ENCODE measurements at regions not wholly inside any gene's neighbourhood (a gene's known extent, or its start where the extent isn't known, plus 50 kb on each side); places are given as distances from the start of the nearest gene placed in this dataset.
A peak's percentile ranks its signal among the peaks of the same experiment; 100 is the strongest.
"Not testable (repeated sequence)": the region's sequence is repeated elsewhere in the genome, so short reads cannot be mapped to it uniquely, and the experiment has no call there.

DNA sequence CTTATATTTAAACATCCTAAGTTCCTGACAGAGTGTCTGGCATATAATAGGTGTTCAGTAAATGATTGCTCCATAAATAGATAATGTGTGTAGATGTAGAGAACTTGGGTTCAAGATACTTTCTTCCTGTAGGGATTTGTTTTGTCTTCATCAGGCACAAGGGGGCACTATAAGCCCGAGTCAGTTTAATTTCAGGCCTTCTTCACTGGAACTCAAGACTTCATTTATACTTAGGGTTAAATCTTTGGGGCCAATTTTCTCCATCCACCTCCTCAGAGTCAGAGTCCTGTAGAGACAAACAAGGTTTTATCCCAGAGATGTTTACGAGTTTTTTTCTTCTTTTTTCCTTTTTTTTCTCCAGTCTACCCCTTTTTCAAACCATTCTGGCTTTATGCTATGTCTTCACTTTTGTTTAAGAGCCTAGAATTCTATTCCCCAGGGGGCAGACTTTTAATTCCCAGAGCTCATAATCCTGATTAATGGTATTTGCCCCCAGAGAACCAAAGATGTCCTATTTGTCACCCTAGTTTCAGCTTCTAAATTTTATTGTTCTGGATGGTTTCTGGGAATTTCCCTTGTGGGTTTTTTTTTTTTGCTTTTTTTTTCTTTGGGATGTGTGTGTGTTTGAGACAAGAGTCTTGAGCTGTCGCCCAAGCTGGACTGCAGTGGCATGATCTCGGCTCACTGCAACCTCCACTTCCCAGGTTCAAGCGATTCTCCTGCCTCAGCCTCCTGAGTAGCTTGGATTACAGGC lies 88.4 kb downstream of the HFE start:
- no peak for DNase-seq

DNA sequence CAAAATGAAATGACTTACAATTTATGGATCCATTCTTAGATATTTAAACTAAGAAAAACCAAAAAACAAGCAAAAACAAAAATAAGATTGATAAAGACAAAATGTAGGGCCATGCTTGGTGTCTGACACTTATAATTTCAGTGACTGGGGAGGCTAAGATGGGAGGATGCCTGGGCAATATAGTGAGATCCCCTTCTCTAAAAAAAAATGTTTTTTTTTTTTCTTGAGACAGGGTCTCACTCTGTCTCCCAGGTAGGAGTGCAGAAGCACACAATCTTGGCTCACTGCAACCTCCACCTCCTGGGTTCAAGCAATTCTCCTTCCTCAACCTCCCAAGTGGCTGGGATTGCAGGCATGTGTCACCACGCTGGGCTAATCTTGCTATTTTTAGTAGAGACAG lies 92.4 kb downstream of the HFE start:
- DNase-seq = no peak

DNA sequence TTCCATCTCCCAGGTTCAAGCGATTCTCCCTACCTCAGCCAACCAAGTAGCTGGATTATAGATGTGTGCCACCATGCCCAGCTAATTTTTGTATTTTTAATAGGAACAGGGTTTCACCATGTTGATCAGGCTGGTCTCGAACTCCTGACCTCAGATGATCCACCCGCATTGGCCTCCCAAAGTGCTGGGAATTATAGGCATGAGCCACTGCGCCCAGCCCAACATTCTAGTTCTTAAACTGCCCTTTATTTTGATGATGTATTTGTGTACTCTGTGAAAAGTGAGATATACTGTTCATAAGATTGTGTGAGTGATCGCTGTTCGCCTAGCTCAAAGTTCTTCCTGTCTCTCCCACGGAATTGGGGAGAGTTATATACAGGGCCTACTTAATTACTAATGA lies 93.1 kb downstream of the HFE start:
- DNase-seq = no peak

DNA sequence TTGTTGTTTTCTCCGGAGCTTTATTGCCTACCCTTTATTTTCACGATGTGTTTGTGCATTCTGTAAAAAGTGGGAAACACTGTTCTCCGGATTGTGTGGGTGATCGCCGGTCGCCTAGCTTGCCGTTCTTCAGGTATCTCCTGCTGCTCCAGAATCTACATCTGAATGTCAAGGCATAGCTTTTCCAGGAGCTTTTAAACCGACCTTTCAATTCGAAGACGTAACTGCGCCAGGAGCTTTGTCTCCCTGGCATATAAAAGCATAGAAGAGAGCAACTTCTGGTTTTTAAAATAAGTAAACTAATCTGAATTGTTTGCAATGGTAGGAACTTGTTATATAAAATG lies 96.0 kb downstream of the HFE start:
- DNase-seq = peak; percentile 72

DNA sequence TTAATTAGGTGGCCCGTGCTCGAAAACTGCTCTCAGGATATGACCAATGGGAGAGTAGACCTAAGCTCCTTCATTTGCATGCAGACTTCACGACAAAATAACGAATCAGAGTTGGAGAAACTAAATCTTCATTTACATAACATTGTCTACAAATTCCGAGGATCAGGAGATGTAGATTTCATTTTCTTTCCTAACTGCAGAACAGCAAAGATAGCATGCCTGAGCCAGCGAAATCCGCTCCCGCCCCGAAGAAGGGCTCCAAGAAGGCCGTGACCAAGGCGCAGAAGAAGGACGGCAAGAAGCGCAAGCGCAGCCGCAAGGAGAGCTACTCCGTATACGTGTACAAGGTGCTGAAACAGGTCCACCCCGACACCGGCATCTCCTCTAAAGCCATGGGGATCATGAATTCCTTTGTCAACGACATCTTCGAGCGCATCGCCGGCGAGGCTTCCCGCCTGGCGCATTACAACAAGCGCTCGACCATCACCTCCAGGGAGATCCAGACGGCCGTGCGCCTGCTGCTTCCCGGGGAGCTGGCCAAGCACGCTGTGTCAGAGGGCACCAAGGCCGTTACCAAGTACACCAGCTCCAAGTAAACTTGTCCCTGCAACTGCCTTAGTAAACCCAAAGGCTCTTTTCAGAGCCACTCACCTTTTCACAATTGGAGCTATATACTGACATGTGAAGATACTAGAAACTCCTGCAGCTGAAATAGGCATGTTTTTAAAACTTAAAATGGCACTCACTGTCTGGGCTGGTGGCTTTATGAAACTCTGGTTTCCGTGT lies 96.5 kb downstream of the HFE start:
- peak; percentile 89 for DNase-seq

DNA sequence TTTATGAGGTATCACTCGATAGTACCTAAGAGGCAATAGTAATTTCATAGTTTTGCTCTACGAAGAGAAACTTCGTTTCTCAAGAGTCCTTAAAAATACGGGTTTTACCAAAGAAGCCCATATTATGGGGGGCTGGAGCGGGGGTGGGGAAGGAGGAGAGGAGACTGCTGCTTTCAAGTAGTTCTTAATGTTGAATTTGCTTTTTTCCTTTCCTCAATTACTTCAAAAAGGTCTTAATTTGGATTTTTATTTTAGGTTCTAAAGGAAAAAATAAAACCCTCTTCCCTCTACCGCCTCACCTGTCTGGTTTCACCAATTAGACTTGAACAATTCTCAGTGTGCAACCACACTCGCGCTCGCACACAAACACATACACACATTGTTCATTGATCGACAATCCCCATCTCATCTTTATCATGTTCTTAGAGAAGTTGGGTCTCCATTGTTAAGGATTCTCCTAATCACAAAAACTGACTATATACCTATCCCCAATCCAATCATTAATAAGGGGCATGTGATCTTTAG lies 97.2 kb downstream of the HFE start:
- no peak for DNase-seq

DNA sequence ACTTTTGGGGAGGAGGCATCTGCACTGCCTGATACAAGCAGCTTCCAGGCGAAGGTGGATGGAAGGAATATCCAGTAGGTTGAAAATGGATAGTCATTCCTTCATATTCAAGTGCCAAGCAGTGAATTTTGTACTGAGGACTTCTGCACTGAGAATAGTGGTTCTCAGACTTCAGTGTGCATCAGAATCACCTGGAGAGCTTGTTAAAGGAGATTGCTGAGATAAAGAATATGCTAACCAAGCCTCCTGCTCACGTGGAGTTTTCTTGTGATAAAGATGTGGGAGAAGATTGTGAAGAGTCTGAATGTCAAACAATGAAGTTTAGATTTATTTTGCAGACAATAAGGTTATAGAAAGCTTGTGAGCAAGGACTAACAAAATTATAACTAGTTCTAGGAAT lies 97.8 kb downstream of the HFE start:
- DNase-seq = no peak

DNA sequence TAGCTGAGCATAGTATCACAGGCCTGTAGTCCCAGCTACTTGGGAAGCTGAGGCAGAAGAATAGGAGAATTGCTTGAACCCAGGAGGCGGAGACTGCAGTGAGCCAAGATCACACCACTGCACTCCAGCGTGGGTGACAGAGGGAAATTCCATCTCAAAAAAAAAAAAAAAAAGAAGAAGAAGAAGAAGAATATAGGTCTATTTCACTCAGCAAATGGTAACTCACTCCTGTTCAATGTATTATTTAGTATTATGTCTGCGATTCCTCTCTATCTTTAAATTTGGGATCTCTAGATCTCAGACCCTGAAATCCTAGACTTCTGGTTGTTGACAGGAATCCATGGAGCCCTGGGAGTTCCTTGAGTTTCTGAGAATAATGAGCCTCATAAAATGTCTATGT lies 98.6 kb downstream of the HFE start:
- DNase-seq = no peak

DNA sequence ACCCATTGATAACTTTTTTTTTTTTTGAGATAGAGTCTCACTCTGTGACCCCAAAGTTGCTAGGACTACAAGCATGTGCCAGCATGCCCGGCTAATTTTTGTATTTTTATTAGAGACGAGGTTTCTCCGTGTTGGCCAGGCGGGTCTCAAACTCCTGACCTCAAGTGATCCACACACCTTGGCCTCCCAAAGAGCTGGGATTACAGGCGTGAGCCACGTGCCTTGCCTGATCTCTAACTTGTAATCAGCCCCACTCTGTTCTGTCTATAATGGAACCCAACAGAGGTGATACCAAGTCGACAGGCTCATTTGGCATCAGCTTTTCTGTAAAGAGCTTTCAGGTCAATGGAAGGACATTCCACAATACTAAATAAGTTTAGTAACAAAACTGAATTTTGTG lies 99.4 kb downstream of the HFE start:
- DNase-seq = no peak

DNA sequence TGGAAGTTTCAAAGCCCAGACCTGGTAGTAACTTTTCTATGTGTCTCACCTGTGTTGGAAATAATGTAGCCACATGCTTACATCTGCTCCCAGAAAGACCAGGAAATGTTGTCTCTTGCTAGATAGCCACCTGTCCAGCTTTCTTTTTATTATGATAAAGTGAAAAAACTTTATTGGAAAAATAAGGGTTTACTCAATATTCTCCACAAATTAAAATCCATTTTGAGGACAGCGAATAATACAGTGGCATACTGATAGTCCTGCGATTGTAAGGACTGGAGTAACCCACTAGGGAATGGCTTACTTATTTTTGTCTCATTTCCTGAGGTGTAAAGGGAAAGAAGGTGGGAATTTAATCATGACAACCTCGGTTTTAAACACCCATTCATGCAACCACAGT lies 100.1 kb downstream of the HFE start:
- DNase-seq = no peak

DNA sequence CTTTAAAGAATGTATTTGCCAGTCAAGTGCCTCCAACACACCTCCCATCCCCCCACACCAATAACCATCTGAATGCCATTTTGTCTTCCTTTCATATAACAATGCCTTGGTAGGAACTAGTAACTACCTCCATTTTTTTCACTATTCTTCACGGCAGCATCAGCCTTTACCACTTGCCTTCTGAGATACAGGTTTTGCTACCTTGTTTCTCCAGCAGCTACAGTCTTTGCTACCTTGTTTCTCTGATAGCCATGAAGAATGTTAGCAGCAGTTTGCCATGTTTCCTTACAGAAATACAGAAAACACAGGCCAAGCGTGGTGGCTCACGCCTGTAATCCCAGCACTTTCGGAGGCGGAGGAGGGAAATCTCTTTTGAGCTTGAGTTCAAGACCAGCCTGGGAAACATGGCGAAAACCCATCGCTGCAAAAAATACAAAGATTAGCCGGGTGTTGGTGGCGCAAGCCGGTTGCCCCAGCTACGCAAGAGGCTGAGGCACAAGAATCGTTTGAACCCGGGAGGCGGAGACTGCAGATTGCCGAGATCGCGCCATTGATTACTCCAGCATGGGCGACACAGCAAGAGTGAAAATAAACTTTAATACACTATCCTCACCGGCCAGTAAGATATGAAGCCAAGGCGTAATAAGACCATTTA lies 100.9 kb downstream of the HFE start:
- peak; percentile 73 for DNase-seq

DNA sequence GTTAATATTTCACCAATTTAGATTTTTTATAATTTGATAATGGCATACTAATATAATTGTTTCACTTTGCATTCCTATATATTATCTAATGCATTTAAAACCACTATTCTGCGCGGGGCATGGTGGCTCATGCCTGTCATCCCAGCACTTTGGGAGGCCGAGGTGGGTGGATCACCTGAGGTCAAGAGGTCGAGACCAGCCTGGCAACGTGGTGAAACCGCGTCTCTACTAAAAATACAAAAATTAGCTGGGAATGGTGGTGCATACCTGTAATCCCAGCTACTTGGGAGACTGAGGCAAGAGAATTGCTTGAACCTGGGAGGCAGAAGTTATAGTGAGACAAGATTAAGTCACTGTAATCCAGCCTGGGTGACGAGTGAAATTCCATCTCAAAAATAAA lies 104.3 kb downstream of the HFE start:
- not testable (repeated sequence) for DNase-seq

DNA sequence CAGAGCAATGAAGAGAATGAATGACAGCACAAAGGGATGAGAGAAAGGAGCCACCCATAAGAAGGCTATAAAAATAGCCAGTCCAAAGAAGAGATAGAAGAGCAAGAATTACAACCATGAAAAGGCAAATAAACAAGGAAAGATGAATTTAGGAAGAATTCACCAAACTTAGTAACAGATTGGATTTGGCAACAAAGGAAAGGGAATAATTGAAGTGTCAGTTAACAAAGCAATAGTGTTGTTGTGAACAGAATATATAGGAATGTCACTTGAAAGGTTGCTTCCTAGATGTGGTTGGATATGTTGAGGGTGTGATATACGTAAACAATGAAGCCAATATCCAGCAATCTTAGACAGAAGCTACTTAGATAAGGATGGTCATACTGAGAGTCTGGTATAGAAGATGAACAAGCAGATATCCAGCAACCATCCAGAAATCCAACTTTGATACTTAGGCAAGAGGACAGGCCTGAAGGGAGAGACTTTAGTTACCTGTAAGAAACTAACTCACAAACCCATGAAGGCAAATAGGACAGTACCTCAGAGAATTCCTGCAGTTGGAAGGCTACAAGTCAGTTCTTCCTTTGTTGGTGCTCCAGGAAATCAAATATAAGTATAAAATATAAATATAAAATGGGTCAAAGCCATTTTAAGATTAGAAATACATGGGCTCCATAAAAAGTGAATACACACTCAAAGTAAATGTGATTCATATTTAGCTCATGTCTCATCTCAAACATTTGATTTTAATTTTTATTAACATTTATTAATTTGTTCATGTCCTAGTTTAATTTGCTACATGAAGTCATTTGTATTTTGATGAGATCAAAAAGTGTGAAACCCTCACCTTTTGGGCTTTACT lies 106.5 kb downstream of the HFE start:
- no peak for DNase-seq

DNA sequence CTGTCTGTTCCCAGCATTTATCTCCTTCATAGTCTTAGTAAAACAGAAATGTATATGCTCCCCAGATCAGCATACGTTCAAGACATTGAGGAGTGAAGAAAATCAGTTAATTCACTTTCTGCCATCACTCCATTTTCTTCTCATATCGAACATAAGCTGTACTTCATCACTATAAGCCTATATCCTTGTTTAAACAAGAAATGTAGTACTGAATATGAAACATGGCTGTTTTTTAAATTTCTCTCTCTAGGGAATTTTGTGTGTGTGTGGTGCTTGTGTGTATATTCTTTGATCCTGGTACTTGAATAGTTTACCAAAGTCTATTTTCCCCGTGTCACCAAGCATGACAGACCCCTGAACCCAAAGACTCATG lies 107.1 kb downstream of the HFE start:
- no peak for DNase-seq

DNA sequence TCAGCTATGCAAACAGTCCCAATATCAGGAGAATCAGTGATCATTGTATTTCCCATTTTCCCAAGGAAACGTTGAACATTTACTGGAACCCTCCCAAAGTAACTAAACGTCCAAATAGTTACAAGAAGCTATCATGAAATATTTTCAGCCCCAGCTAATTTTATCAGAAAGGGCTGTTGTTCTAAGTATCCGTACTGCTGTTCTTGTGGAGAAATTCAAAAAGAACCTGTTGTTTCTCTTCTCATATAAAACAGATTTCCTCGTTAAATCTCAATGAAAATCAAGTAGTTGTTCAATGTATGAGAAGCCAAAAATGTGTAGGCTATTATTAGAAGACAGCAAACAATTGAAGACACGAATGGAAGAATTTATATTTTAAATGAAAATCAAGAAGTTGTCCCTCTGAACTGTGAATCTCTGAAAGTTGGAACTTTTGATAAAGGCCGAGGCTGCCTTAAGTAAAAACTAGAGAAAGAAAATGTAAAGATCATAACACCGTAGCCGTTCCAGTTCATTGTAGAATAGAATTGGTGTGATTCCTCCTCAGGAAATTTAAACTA lies 107.7 kb downstream of the HFE start:
- DNase-seq = no peak

DNA sequence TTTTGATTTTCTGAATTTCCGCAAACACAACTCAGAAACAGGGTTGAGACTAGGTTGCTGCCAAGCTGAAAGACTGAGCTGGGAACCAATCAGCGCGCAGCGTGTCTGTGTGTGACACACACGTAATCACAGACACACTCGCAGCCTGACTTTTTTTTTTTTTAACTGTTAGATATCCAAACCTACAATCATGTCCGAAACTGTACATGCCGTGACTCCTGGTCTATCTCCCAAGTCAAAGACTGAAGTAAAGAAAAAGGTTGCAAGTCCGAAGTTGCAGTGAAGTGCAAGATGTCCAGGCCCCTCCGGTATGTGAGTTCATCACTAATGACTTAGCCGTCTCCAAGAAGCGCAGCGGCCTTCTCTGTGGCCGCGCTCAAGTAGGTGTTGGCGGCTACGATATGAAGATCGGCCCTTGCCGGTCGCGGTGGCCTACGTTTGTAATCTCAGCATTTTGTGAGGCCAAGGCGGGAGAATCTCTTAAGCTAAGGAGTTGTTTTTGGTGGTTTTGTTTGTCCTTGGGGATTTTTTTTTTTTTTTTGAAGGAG lies 108.2 kb downstream of the HFE start:
- DNase-seq = peak; percentile 82

DNA sequence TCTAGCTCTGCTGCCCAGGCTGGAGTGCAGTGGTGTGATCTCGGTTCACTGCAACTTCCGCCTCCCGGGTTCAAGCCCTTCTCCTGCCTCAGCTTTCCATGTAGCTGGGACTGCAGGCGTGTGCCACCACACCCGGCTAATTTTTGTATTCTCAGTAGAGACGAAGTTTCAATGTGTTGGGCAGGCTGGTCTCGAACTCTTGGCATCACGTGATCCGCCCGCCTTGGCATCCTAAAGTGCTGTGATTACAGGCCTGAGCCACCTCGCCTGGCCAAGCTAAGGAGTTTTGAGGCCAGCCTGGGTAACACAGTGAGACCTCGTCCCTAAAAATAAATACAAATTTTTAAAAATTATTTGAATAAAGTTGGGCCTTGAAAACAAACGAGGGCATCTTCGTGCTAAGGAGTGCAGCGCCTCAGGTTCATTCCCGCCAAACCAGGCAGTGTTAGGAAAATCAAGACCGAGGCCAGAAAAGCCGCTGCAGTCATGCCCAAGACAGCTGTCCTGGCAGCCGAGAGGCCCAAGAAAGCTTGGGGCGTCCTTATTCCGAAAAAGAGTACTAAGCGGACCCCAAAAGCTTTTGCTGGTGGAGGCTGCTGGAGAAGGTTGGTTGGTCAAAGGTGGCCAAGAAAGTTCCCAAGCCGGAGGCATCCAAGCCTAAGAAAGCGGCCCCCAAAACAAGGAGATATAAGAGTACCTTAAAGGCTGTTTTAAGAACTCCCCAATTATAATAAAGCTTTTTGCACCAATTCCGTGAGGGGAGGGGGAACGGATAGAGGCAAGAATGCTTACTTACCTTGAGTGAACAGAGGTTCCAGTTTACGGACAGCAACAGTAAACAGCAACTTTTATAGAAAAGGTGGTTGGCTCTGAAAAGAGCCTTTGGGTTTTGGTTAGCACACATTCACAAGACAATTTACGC lies 109.0 kb downstream of the HFE start:
- peak; percentile 69 for DNase-seq

DNA sequence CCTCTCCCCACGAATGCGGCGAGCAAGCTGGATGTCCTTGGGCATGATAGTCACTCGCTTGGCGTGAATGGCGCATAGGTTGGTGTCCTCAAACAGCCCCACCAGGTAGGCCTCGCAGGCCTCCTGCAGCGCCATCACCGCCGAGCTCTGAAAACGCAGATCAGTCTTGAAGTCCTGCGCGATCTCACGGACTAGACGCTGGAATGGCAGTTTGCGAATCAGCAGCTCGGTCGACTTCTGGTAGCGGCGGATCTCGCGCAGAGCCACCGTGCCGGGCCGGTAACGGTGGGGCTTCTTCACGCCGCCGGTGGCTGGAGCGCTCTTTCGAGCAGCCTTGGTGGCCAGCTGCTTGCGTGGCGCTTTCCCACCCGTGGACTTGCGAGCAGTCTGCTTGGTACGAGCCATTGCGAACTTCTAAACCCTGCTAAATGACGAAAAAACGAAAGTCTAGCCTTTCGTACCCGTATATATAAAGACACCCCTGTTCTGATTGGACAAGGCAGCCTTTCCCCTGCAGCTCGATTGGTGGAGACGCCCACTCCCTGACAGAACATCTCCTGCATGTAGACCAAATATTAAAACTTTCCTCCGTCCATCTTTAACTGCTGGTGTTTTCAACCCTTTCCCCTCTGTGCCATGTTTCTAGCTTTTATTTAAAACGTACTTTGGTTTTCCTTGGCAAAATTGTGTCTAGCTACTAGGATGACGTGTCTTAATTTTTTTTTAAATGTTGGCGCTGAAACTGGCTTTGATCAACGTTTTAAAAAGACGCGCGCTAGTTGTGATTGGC lies 109.8 kb downstream of the HFE start:
- DNase-seq = peak; percentile 87

DNA sequence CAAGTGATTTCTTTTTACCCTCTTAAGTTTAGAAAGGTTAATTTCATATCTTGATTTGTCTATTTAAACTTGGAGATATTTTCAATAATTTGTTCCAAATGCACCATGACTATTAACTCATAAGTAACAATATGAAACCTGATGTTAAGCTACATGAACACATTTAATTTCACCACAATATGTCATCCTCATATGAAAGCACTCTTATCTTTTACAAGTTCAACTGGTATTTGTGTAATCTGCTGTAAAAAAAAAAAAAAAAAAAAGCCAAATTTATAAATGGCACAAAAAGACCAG lies 110.4 kb downstream of the HFE start:
- no peak for DNase-seq

DNA sequence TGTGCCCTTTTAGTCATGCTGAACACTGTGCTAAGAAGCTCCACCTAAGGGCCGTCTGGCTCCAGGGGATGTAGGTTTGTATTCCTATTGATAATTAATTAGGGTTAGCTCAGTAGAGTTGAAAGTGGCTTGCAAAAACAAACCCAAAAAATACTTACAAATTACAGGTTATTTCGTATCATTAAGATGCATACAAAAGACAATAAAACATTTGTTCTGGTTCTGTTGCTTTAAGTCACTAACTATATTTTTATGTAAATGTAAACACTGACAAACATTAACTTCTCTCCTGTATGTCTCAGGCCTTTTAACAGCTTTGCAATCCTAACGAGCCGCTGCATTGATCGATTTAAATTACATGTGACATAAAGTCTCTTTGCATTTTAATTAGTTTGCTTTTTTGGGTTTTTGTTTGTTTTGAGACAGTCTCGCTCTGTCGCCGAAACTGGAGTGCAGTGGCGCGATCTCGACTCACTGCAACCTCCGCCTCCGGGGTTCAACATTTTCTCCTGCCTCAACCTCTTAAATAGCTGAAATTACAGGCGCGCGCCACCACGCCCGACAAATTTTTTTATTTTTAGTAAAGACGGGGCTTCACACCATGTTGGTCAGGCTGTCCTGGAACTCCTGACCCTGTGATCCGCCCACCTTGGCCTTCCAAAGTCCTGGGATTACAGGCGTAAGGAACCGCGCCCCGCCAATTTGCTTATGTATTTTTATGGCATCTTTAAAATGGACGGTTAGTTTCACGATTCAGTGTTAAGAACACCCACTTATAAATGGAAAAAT lies 110.9 kb downstream of the HFE start:
- peak; percentile 70 for DNase-seq

Data from activated CD8-positive, alpha-beta memory T cell treated with anti-CD3 and anti-CD28 coated beads for 24 hours (primary cell).